ENCODE measurements at regions not wholly inside any gene's neighbourhood (a gene's known extent, or its start where the extent isn't known, plus 50 kb on each side); places are given as distances from the start of the nearest gene placed in this dataset.

DNA sequence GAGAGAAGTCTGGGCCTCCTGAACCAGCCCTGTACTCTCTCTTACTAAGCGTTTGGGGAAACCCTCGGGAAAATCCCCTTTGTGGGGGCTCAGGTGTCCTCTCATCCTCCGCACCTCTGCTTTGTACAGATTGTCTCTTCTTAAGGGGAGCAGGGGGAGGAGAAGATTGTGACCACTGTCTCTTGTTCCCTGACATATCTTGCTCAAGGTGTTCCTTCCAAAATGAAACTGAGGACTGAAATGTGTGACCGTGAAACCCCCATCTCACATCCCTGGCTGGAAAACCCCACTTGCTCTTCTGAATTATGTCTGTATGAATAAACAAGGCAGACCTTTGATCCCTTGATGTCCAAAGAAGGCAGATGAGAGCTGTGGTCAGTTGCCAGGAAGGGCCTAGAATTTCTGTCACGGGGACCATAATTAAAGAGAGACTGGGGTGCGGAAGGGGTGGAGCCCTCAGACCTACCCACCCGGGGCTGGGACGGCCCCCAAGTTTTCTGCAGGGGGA lies 369.8 kb downstream of the AACS start:
- CTCF ChIA-PET = no interaction called here
- Histone ChIP-seq H3K4me2 (no peak overlapping the region), H2AFZ (no peak overlapping the region), H3K9me2 (ENCODE audit: insufficient read depth) (no peaks in the 10 kb centered on the region), H3K36me3 (ENCODE audit: low read depth) (no peaks in the 10 kb centered on the region), H3K79me2 (ENCODE audit: low read depth) (no peaks in the 10 kb centered on the region), H3K27me3 (ENCODE audit: insufficient read depth, low read depth) (peaks cover 47% of the 10 kb centered on the region), H4K20me1 (ENCODE audit: insufficient read depth) (no peaks in the 10 kb centered on the region), H3K4me1 (replicated peaks; ENCODE audit: insufficient read depth) (no peaks in the 10 kb centered on the region), H3F3A (ENCODE audit: insufficient read depth, low read depth) (no peaks in the 10 kb centered on the region), H3K4me3 (no peak overlapping the region), H3K27ac (no peak overlapping the region), H3K9me3 (ENCODE audit: insufficient read depth, low read depth) (no peaks in the 10 kb centered on the region)
- no TSS peak for BruUV-seq (replicated peaks)
- no peak for DNase-seq
- no peak for TF ChIP-seq EZH2 (IDR thresholded peaks at IDR 0.05; ENCODE audit: low read depth)
- POLR2A ChIA-PET (ENCODE audit: unreplicated experiment) = no interaction called here
- intact Hi-C loops (cut with micrococcal nuclease; ENCODE audit: unreplicated experiment) = no loop called here

DNA sequence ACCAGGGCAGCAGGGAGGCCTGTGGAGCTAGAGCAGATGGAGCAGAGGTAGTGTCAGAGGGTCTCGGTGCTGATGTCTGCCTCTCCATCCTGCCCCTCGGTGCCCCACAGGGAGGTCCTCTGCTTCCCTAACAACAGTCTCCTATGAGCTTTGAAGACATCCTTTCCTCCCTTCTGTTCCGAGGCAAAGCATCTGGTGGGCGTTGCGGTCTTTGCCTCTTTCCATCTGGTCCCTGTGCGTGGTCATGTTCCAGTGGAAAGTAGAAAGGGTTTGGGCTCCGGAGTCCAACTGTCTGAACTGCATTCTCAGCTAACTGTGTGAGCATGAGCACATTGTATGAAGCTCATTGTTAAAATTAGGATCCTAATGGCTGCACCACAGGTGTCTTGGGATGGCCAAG lies 370.6 kb downstream of the AACS start:
- Histone ChIP-seq H3K79me2 (ENCODE audit: low read depth) (no peaks in the 10 kb centered on the region), H3F3A (ENCODE audit: insufficient read depth, low read depth) (no peaks in the 10 kb centered on the region), H2AFZ (no peak overlapping the region), H3K9me2 (ENCODE audit: insufficient read depth) (no peaks in the 10 kb centered on the region), H3K9me3 (ENCODE audit: insufficient read depth, low read depth) (no peaks in the 10 kb centered on the region), H3K4me3 (no peak overlapping the region), H3K36me3 (ENCODE audit: low read depth) (no peaks in the 10 kb centered on the region), H3K27ac (no peak overlapping the region), H4K20me1 (ENCODE audit: insufficient read depth) (no peaks in the 10 kb centered on the region), H3K4me2 (no peak overlapping the region), H3K27me3 (ENCODE audit: insufficient read depth, low read depth) (peaks cover 44% of the 10 kb centered on the region), H3K4me1 (replicated peaks; ENCODE audit: insufficient read depth) (no peaks in the 10 kb centered on the region)
- POLR2A ChIA-PET (ENCODE audit: unreplicated experiment) = no interaction called here
- TF ChIP-seq, protein P1, sequence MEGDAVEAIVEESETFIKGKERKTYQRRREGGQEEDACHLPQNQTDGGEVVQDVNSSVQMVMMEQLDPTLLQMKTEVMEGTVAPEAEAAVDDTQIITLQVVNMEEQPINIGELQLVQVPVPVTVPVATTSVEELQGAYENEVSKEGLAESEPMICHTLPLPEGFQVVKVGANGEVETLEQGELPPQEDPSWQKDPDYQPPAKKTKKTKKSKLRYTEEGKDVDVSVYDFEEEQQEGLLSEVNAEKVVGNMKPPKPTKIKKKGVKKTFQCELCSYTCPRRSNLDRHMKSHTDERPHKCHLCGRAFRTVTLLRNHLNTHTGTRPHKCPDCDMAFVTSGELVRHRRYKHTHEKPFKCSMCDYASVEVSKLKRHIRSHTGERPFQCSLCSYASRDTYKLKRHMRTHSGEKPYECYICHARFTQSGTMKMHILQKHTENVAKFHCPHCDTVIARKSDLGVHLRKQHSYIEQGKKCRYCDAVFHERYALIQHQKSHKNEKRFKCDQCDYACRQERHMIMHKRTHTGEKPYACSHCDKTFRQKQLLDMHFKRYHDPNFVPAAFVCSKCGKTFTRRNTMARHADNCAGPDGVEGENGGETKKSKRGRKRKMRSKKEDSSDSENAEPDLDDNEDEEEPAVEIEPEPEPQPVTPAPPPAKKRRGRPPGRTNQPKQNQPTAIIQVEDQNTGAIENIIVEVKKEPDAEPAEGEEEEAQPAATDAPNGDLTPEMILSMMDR (conservative IDR thresholded peaks at IDR 0.05) = no peak
- TF ChIP-seq EZH2 (IDR thresholded peaks at IDR 0.05; ENCODE audit: low read depth) = no peak
- no TSS peak for BruUV-seq (replicated peaks)
- DNase-seq = no peak
- intact Hi-C loops (cut with micrococcal nuclease; ENCODE audit: unreplicated experiment) = no loop called here
- CTCF ChIA-PET = no interaction called here

DNA sequence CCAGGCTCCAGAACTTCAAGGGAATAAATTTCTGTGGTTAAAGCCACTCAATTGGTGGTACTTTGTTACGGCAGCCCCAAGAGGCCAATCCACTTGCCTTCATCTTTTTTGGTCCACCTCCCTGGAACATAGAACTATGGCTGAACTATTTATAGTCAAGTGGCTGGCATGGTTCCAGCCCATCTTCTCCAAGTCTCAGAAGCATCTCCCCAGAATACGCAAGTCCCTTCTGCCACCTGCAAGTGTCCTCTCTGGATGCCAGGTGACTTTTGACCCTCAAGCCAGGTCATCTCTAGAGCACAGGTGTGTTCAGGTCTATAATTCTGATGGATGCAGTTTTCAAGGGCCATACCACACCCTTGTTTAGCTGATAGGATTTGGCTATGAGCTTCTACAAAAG lies 371.5 kb downstream of the AACS start:
- Histone ChIP-seq H3K27me3 (ENCODE audit: insufficient read depth, low read depth) (peaks cover 39% of the 10 kb centered on the region), H3K4me1 (replicated peaks; ENCODE audit: insufficient read depth) (no peaks in the 10 kb centered on the region), H4K20me1 (ENCODE audit: insufficient read depth) (no peaks in the 10 kb centered on the region), H3K27ac (no peak overlapping the region), H3K79me2 (ENCODE audit: low read depth) (no peaks in the 10 kb centered on the region), H3K36me3 (ENCODE audit: low read depth) (no peaks in the 10 kb centered on the region), H3K4me3 (no peak overlapping the region), H3K9me2 (ENCODE audit: insufficient read depth) (no peaks in the 10 kb centered on the region), H3F3A (ENCODE audit: insufficient read depth, low read depth) (no peaks in the 10 kb centered on the region), H3K4me2 (no peak overlapping the region), H3K9me3 (ENCODE audit: insufficient read depth, low read depth) (no peaks in the 10 kb centered on the region), H2AFZ (no peak overlapping the region)
- BruUV-seq (replicated peaks) = no TSS peak
- intact Hi-C loops (cut with micrococcal nuclease; ENCODE audit: unreplicated experiment) = no loop called here
- no peak for DNase-seq
- CTCF ChIA-PET = no interaction called here
- no peak for TF ChIP-seq EZH2 (IDR thresholded peaks at IDR 0.05; ENCODE audit: low read depth)
- TF ChIP-seq, protein P1 (conservative IDR thresholded peaks at IDR 0.05) = no peak
- POLR2A ChIA-PET (ENCODE audit: unreplicated experiment) = no interaction called here

DNA sequence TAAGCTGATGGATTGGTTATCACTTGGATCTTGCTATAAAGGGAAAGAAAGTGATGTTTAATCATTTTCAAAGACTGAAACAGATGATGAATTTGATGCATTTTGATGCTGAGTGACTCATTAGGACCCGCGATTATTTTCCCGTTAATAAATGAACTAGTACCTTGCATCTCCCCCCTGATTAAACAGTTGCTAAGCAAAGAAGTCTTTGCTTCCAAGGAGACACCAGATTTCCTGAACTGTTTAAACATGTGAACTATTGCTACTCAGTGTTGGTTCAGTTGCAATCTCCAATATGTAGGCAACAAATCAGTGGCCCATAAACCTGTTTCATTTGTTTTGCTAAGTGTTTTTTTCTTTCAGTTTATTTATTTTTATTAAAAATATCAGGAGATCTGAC lies 375.2 kb downstream of the AACS start:
- no peaks in the 10 kb centered on the region for H3K4me1 ChIP-seq (replicated peaks; ENCODE audit: insufficient read depth)
- H3K79me2 ChIP-seq (ENCODE audit: low read depth) = no peaks in the 10 kb centered on the region
- H3F3A ChIP-seq (ENCODE audit: insufficient read depth, low read depth) = no peaks in the 10 kb centered on the region
- H3K27me3 ChIP-seq (ENCODE audit: insufficient read depth, low read depth) = peaks cover 17% of the 10 kb centered on the region
- intact Hi-C loops (cut with micrococcal nuclease; ENCODE audit: unreplicated experiment) = no loop called here
- no peaks in the 10 kb centered on the region for H3K36me3 ChIP-seq (ENCODE audit: low read depth)
- no peaks in the 10 kb centered on the region for H4K20me1 ChIP-seq (ENCODE audit: insufficient read depth)
- BruUV-seq (replicated peaks) = no TSS peak
- CTCF ChIA-PET = no interaction called here
- TF ChIP-seq EZH2 (IDR thresholded peaks at IDR 0.05; ENCODE audit: low read depth) = no peak
- TF ChIP-seq, protein P1 (conservative IDR thresholded peaks at IDR 0.05) = no peak
- no peak overlapping the region for H3K27ac ChIP-seq
- no peak for DNase-seq
- H3K9me2 ChIP-seq (ENCODE audit: insufficient read depth) = no peaks in the 10 kb centered on the region
- no peak overlapping the region for H3K4me2 ChIP-seq
- no peaks in the 10 kb centered on the region for H3K9me3 ChIP-seq (ENCODE audit: insufficient read depth, low read depth)
- no peak overlapping the region for H2AFZ ChIP-seq
- POLR2A ChIA-PET (ENCODE audit: unreplicated experiment) = no interaction called here
- H3K4me3 ChIP-seq = no peak overlapping the region
